ENCODE measurements at regions not wholly inside any gene's neighbourhood (a gene's known extent, or its start where the extent isn't known, plus 50 kb on each side); places are given as distances from the start of the nearest gene placed in this dataset.

DNA sequence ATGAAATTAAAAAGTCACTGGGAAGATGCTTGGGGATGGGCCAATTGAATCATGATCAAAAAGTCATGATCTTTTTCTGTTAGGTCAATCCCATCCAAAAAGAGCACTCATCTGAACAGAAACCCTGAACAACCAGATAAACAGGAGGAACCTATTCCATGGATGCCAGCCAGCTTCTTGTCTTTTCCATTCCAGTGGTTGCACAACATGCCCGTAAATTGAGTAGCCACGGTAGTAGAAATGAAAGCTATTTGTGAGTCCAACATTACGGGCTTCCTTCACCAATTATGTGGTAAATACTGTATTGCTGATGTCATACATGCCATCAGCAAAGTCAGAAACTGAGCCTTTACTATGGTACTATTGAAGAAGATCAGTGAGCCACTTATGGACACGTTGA, 982.4 kb upstream of the HS3ST1 start:
- intact Hi-C loops (cut with DNase I): no loop called here
- H3K9me3 ChIP-seq (replicated peaks in 1 of 3): no peaks in the 10 kb centered on the region
- no peak overlapping the region for H3K27ac ChIP-seq
- WGBS, 4 donors: 76 to 79% (median 78%) methylated on average over 4 of the region's 4 CpGs
- no peaks in the 10 kb centered on the region for H3K36me3 ChIP-seq (replicated peaks in 1 of 2)
- H3K27me3 ChIP-seq: no peaks in the 10 kb centered on the region
- DNase-seq: no peak
- H3K4me3 ChIP-seq: no peak overlapping the region
- no peaks in the 10 kb centered on the region for H3K4me1 ChIP-seq (replicated peaks in 1 of 2)
- TF ChIP-seq, protein P1, sequence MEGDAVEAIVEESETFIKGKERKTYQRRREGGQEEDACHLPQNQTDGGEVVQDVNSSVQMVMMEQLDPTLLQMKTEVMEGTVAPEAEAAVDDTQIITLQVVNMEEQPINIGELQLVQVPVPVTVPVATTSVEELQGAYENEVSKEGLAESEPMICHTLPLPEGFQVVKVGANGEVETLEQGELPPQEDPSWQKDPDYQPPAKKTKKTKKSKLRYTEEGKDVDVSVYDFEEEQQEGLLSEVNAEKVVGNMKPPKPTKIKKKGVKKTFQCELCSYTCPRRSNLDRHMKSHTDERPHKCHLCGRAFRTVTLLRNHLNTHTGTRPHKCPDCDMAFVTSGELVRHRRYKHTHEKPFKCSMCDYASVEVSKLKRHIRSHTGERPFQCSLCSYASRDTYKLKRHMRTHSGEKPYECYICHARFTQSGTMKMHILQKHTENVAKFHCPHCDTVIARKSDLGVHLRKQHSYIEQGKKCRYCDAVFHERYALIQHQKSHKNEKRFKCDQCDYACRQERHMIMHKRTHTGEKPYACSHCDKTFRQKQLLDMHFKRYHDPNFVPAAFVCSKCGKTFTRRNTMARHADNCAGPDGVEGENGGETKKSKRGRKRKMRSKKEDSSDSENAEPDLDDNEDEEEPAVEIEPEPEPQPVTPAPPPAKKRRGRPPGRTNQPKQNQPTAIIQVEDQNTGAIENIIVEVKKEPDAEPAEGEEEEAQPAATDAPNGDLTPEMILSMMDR (IDR thresholded peaks at IDR 0.05): no peak
- TF ChIP-seq POLR2A (IDR thresholded peaks at IDR 0.05): no peak

DNA sequence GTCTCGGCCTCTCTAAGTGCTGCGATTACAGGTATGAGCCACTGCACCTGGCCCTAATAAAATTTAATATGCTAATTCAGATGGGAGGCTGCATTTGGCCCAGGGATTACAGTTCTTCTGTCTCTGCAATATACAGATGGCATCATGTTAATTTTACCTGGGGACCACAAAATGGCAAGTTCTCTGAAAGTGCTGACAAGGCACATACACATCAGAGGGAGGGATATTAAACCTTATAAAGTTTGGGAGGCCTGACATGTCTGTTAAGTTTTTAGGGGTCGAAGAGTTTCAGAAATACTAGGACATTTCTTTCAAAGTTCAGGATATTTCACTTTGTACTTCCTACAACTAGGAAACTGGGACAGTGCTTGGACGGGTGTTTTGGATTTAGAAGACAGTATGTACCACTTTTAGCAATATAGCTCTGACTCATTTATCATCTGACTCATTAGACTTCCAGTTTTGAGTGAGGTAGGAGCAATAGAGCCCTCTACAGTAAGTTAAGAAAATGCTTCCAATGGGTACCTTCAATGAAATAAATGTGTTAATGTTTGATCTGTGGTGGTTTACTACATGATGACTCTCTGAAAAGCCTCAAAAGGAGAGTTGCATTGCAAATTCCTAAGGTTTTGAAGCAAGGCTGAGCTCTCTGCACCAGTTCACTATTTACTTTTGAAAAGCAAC, 981.0 kb upstream of the HS3ST1 start:
- no peaks in the 10 kb centered on the region for H3K4me1 ChIP-seq (replicated peaks in 1 of 2)
- no peaks in the 10 kb centered on the region for H3K27me3 ChIP-seq
- H3K9me3 ChIP-seq (replicated peaks in 1 of 3): no peaks in the 10 kb centered on the region
- no peak for TF ChIP-seq POLR2A (IDR thresholded peaks at IDR 0.05)
- TF ChIP-seq, protein P1 (IDR thresholded peaks at IDR 0.05): peak in 1 of 6 experiments; percentile 11
- DNase-seq: no peak
- H3K4me3 ChIP-seq: no peak overlapping the region
- intact Hi-C loops (cut with DNase I): no loop called here
- 65 to 71% (median 67%) methylated on average over 4 of the region's 4 CpGs for WGBS, 4 donors
- no peaks in the 10 kb centered on the region for H3K36me3 ChIP-seq (replicated peaks in 1 of 2)
- H3K27ac ChIP-seq: no peak overlapping the region

DNA sequence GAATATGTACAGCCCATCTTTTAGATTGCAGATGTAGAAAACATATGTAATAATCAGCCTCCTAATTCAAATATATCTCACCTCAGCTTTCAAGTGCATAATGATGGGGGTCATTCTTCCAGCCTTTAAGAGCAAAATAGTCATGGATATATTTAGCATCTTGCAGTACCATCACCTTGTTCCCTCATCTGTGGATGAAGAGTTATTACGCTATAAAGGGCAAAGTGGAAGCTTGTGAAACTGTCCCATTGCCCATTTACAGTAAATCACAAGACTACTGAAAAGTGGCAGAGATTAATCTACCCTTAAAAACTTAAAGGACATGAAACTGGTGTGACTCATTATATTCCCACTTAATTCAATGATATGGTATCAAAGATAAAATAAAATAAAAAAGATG, 979.7 kb upstream of the HS3ST1 start:
- Histone ChIP-seq H3K9me3 (replicated peaks in 1 of 3) (no peaks in the 10 kb centered on the region), H3K4me3 (no peak overlapping the region), H3K4me1 (replicated peaks in 1 of 2) (no peaks in the 10 kb centered on the region), H3K27ac (no peak overlapping the region), H3K27me3 (no peaks in the 10 kb centered on the region), H3K36me3 (replicated peaks in 1 of 2) (no peaks in the 10 kb centered on the region)
- no peak for TF ChIP-seq POLR2A (IDR thresholded peaks at IDR 0.05)
- TF ChIP-seq, protein P1 (IDR thresholded peaks at IDR 0.05): no peak
- 80 to 95% (median 83%) methylated on average over 1 of the region's 1 CpG for WGBS, 4 donors
- no peak for DNase-seq
- intact Hi-C loops (cut with DNase I): no loop called here

DNA sequence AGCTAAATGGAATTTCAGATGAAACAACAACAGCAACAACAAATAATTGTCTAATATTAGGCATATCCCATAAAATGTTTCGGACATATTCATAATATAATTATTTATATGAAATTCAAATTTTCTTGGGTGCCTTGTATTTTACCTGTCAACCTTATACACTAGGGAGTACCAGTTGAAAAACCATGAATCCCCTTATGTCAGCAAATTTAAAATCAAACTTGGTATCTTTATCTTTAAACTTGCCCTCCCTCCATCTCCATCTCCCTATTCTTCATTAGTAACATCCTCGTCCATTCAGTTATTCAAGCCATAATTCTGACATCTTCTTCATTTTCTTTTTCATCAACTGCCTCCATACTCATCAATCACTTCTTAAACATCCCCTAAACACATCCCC, 974.5 kb upstream of the HS3ST1 start:
- no peaks in the 10 kb centered on the region for H3K36me3 ChIP-seq (replicated peaks in 1 of 2)
- intact Hi-C loops (cut with DNase I): no loop called here
- no peak for TF ChIP-seq POLR2A (IDR thresholded peaks at IDR 0.05)
- TF ChIP-seq, protein P1 (IDR thresholded peaks at IDR 0.05): no peak
- no peak overlapping the region for H3K27ac ChIP-seq
- H3K4me1 ChIP-seq (replicated peaks in 1 of 2): no peaks in the 10 kb centered on the region
- no peak for DNase-seq
- H3K4me3 ChIP-seq: no peak overlapping the region
- H3K9me3 ChIP-seq (replicated peaks in 1 of 3): no peaks in the 10 kb centered on the region
- 72 to 74% (median 73%) methylated on average over 2 of the region's 2 CpGs for whole genome bisulfite sequencing, 4 donors
- no peaks in the 10 kb centered on the region for H3K27me3 ChIP-seq
